ENCODE measurements at regions not wholly inside any gene's neighbourhood (a gene's known extent, or its start where the extent isn't known, plus 50 kb on each side); places are given as distances from the start of the nearest gene placed in this dataset.

DNA sequence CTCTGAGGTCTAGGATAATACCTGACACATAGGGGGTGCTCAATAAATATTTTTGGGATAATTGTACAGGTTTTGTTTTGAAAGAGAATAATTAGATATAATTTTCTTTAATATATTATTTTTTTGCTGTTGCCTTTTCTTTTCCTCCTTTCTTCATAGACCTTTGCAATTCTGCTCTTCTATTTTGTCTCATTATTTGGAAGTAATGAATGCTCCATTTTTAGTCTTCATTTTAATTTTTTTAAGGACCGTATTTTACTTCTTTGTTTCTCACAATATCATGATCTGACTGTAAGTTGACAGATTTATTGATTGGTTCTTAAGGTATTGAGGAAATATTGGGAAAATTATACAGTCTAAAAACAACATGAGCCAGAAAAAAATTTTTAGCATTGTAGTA is 150.5 kb upstream of the TMC3 start:
- Histone ChIP-seq H3K27me3 (no peaks in the 10 kb centered on the region), H3K79me2 (no peaks in the 10 kb centered on the region), H2AFZ (no peak overlapping the region), H3K4me1 (ENCODE audit: insufficient read depth) (peaks cover 1% of the 10 kb centered on the region), H3K4me3 (no peak overlapping the region), H3K4me2 (no peak overlapping the region), H3K36me3 (replicated peaks; ENCODE audit: insufficient read depth, low read depth) (no peaks in the 10 kb centered on the region), H3K9me2 (replicated peaks; ENCODE audit: insufficient read depth) (no peaks in the 10 kb centered on the region), H3K27ac (no peak overlapping the region), H3K9me3 (ENCODE audit: low read depth) (no peaks in the 10 kb centered on the region), H4K20me1 (ENCODE audit: insufficient read depth, poor library complexity, severe bottlenecking) (no peaks in the 10 kb centered on the region)
- TF ChIP-seq EZH2phosphoT487 (IDR thresholded peaks at IDR 0.05; ENCODE audit: low read depth, severe bottlenecking, unreplicated experiment) (no peak), EZH2 (IDR thresholded peaks at IDR 0.05; ENCODE audit: borderline replicate concordance) (no peak)
- TF ChIP-seq, protein P1, sequence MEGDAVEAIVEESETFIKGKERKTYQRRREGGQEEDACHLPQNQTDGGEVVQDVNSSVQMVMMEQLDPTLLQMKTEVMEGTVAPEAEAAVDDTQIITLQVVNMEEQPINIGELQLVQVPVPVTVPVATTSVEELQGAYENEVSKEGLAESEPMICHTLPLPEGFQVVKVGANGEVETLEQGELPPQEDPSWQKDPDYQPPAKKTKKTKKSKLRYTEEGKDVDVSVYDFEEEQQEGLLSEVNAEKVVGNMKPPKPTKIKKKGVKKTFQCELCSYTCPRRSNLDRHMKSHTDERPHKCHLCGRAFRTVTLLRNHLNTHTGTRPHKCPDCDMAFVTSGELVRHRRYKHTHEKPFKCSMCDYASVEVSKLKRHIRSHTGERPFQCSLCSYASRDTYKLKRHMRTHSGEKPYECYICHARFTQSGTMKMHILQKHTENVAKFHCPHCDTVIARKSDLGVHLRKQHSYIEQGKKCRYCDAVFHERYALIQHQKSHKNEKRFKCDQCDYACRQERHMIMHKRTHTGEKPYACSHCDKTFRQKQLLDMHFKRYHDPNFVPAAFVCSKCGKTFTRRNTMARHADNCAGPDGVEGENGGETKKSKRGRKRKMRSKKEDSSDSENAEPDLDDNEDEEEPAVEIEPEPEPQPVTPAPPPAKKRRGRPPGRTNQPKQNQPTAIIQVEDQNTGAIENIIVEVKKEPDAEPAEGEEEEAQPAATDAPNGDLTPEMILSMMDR (IDR thresholded peaks at IDR 0.05; ENCODE audit: poor library complexity), result no peak
- DNase-seq (ENCODE audit: low spot score), result no peak
- WGBS (ENCODE audit: low lambda C conversion rate, missing lambda C conversion rate), result 90% methylated on average over 1 of the region's 1 CpG

DNA sequence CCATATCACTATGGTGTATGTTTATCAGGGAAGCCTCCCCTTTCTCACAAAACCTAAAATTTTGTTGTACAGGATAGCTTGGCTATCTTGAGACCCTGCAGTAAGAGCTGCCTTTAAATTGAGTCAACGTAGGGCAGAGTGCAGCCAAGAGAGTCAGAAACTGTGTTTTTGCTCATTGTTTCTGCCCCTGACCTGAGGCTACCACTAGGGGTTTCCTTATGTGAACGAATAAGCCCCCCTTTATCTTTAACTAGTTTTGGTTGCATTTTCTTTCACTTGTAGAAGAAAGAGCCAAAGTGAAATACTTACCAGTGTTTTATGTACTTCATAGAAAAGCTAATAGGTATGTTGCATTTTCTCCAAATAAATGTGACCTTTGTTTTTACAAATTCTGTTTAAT is 149.9 kb upstream of the TMC3 start:
- Histone ChIP-seq H3K9me2 (replicated peaks; ENCODE audit: insufficient read depth) (no peaks in the 10 kb centered on the region), H2AFZ (no peak overlapping the region), H3K36me3 (replicated peaks; ENCODE audit: insufficient read depth, low read depth) (no peaks in the 10 kb centered on the region), H3K9me3 (ENCODE audit: low read depth) (no peaks in the 10 kb centered on the region), H3K4me2 (no peak overlapping the region), H3K4me3 (no peak overlapping the region), H3K27ac (no peak overlapping the region), H3K27me3 (no peaks in the 10 kb centered on the region), H3K4me1 (ENCODE audit: insufficient read depth) (no peaks in the 10 kb centered on the region), H3K79me2 (no peaks in the 10 kb centered on the region), H4K20me1 (ENCODE audit: insufficient read depth, poor library complexity, severe bottlenecking) (no peaks in the 10 kb centered on the region)
- no peak for DNase-seq (ENCODE audit: low spot score)
- TF ChIP-seq EZH2 (IDR thresholded peaks at IDR 0.05; ENCODE audit: borderline replicate concordance), result no peak
- TF ChIP-seq EZH2phosphoT487 (IDR thresholded peaks at IDR 0.05; ENCODE audit: low read depth, severe bottlenecking, unreplicated experiment), result no peak
- TF ChIP-seq, protein P1 (IDR thresholded peaks at IDR 0.05; ENCODE audit: poor library complexity), result no peak
- WGBS (ENCODE audit: low lambda C conversion rate, missing lambda C conversion rate), result 80% methylated on average over 2 of the region's 2 CpGs

DNA sequence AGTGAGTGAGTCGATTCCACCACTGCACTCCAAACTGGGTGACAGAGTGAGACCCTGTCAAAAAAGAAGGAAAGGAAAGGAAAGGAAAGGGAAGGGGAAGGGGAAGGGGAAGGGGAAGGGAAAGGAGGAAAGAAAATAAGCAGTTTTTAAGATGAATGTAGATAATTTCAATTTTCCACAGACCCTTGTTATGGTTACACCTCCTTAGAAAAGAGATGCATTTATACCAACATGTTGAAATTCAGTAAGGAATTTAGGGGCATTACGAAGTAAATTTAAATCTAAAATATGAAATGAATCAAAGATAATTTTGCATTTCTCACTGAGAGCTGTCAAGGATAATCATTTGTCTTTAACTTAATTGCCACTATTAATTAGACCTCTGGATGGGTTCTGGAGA is 146.5 kb upstream of the TMC3 start:
- H3K27ac ChIP-seq, result no peak overlapping the region
- no peaks in the 10 kb centered on the region for H3K9me2 ChIP-seq (replicated peaks; ENCODE audit: insufficient read depth)
- no peak for TF ChIP-seq EZH2phosphoT487 (IDR thresholded peaks at IDR 0.05; ENCODE audit: low read depth, severe bottlenecking, unreplicated experiment)
- TF ChIP-seq, protein P1 (IDR thresholded peaks at IDR 0.05; ENCODE audit: poor library complexity), result no peak
- TF ChIP-seq EZH2 (IDR thresholded peaks at IDR 0.05; ENCODE audit: borderline replicate concordance), result no peak

DNA sequence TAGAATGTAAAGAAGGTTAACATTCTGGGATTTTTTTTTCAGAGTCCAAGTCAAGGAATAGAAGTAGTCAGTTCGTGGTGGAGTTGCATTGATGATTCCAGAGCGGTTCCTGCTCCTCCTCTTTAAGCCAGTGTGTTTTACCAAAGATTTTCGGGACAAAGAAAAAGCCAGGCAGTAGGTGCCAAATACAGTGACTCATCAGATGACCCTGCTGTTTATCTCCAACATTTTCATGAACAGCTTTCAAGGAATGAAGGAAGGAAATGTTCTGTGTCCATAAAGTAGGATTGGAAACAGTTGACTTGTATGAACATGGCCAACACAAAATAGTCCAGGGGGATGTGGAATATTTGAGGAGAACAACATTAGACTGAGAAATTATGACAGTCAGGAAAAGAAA is 142.4 kb upstream of the TMC3 start:
- Histone ChIP-seq H3K27me3 (no peaks in the 10 kb centered on the region), H3K4me2 (no peak overlapping the region), H3K9me2 (replicated peaks; ENCODE audit: insufficient read depth) (no peaks in the 10 kb centered on the region), H3K4me3 (no peak overlapping the region), H3K9me3 (ENCODE audit: low read depth) (no peaks in the 10 kb centered on the region), H4K20me1 (ENCODE audit: insufficient read depth, poor library complexity, severe bottlenecking) (no peaks in the 10 kb centered on the region), H3K36me3 (replicated peaks; ENCODE audit: insufficient read depth, low read depth) (no peaks in the 10 kb centered on the region), H3K4me1 (ENCODE audit: insufficient read depth) (no peaks in the 10 kb centered on the region), H2AFZ (no peak overlapping the region), H3K27ac (no peak overlapping the region), H3K79me2 (no peaks in the 10 kb centered on the region)
- no peak for DNase-seq (ENCODE audit: low spot score)
- TF ChIP-seq EZH2phosphoT487 (IDR thresholded peaks at IDR 0.05; ENCODE audit: low read depth, severe bottlenecking, unreplicated experiment), result no peak
- TF ChIP-seq EZH2 (IDR thresholded peaks at IDR 0.05; ENCODE audit: borderline replicate concordance), result no peak
- 79% methylated on average over 3 of the region's 3 CpGs for WGBS (ENCODE audit: low lambda C conversion rate, missing lambda C conversion rate)

More for the DNA sequence above, 146.5 kb upstream of the TMC3 start:
- no peaks in the 10 kb centered on the region for H3K27me3 ChIP-seq
- H3K79me2 ChIP-seq, result no peaks in the 10 kb centered on the region
- no peak for DNase-seq (ENCODE audit: low spot score)
- no peaks in the 10 kb centered on the region for H3K9me3 ChIP-seq (ENCODE audit: low read depth)
- H3K4me2 ChIP-seq, result no peak overlapping the region
- H3K4me3 ChIP-seq, result no peak overlapping the region
- H2AFZ ChIP-seq, result no peak overlapping the region
- H3K36me3 ChIP-seq (replicated peaks; ENCODE audit: insufficient read depth, low read depth), result no peaks in the 10 kb centered on the region
- H4K20me1 ChIP-seq (ENCODE audit: insufficient read depth, poor library complexity, severe bottlenecking), result no peaks in the 10 kb centered on the region
- H3K4me1 ChIP-seq (ENCODE audit: insufficient read depth), result no peaks in the 10 kb centered on the region
- WGBS (ENCODE audit: low lambda C conversion rate, missing lambda C conversion rate), result 96% methylated on average over 2 of the region's 2 CpGs

All from hepatocyte (in vitro differentiated cells).